Stimulated activated naive CD8-positive, alpha-beta T cell treated with anti-CD3 and anti-CD28 coated beads, Interleukin-15, Interleukin-2, amounts not matched to agents 100 ng/mL and 50 ng/mL, for 24 hours (primary cell): ENCODE measurements at regions not wholly inside any gene's neighbourhood (a gene's known extent, or its start where the extent isn't known, plus 50 kb on each side); places are given as distances from the start of the nearest gene placed in this dataset.
A peak's percentile ranks its signal among the peaks of the same experiment; 100 is the strongest.
"Not testable (repeated sequence)": the region's sequence is repeated elsewhere in the genome, so short reads cannot be mapped to it uniquely, and the experiment has no call there.

Experiments
- H3K27ac Mint-ChIP-seq: one replicate; pipeline ENCODE4 v1.8.0; 2021; ENCODE audit warnings: mild to moderate bottlenecking, mixed read lengths
- H3K27me3 Mint-ChIP-seq: one replicate; pipeline ENCODE4 v1.8.0; 2021; ENCODE audit warnings: mixed read lengths
- H3K36me3 Mint-ChIP-seq: one replicate; pipeline ENCODE4 v1.8.0; 2021; ENCODE audit warnings: low read depth, mixed read lengths
- H3K4me1 Mint-ChIP-seq: one replicate; pipeline ENCODE4 v1.8.0; 2021; ENCODE audit warnings: low read depth, mixed read lengths
- H3K4me3 Mint-ChIP-seq: one replicate; pipeline ENCODE4 v1.8.0; 2021; ENCODE audit warnings: mild to moderate bottlenecking, mixed read lengths
- H3K9me3 Mint-ChIP-seq: one replicate; pipeline ENCODE4 v1.8.0; 2021; ENCODE audit warnings: mixed read lengths

DNA sequence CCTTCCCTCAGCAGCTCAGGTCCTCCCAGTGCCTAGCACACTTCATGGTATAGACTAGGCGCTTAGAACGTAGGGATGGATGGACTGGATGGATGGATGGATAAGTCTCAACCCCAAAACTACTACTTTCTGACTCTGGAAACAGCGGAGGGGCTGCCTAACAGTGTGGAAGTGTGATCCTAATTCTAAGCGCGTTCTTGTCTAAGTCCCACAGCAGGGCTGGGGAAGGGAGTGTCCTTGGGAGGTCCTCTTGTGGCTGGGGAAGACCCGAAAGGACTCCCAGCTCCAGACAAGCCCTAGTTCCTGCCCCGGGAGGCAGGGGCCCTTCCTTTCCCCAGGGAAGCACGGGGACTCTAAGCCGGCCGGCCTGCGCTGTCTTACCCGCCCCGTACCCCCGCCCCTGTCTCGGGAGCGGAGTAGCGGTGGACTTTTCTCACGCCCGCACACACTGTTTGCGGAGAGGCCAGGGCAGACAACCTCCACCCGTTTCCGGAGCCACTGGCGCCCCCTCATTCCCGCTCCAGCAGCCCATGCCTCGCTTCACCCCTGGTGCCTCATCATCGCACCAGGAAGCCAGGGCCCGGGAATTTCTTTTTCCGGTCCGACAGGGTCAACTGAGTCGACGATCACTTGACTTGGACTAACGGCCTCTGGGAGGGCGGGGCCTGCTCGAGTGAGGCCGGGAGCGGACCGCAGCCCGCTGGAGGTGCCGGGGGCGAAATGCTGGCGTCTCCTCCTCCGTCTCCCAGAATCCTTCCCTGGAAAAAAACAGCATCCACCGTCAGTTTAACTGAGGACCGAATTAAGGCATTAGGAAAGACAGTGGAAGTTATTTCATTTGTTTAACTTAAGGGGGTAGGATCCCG is 133.3 kb downstream of the TBC1D2B start:
- Mint-ChIP-seq H3K27me3 (no peaks in the 10 kb centered on the region), H3K9me3 (no peaks in the 10 kb centered on the region), H3K4me3 (peak overlapping the region; percentile 68), H3K4me1 (peaks cover 15% of the 10 kb centered on the region), H3K27ac (peak overlapping the region; percentile 52), H3K36me3 (no peaks in the 10 kb centered on the region)

DNA sequence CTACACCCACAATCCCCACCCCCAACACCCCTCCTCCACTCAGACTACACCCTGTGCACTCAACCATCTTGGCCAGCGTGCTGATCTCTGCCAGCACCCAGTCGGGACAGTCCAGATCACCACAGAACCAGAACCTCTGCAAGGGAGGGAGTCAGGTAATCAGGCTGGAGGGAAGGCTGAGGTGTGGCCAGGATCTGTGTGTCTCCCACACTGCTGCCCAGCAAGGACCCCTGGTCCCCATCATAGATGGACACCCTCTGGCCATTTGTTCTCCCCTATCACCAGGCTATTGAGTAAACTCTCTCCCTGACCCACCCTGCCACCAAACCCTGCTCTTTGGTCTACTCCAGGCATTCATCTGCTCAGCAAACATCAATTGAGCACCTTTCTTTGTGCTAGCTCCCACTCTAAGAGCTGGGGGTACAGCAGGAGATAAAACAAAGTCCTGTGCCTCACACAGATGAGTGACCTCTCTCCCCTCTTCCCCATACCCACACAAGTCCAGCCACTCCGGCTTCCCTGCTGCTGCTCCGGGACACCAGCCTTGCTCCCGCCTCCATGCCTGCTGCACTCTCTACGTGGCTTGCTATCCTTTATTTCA is 134.8 kb downstream of the TBC1D2B start:
- Mint-ChIP-seq H3K9me3 (no peaks in the 10 kb centered on the region), H3K27me3 (no peaks in the 10 kb centered on the region), H3K4me3 (no peak overlapping the region), H3K27ac (no peak overlapping the region), H3K36me3 (no peaks in the 10 kb centered on the region), H3K4me1 (peaks cover 15% of the 10 kb centered on the region)

DNA sequence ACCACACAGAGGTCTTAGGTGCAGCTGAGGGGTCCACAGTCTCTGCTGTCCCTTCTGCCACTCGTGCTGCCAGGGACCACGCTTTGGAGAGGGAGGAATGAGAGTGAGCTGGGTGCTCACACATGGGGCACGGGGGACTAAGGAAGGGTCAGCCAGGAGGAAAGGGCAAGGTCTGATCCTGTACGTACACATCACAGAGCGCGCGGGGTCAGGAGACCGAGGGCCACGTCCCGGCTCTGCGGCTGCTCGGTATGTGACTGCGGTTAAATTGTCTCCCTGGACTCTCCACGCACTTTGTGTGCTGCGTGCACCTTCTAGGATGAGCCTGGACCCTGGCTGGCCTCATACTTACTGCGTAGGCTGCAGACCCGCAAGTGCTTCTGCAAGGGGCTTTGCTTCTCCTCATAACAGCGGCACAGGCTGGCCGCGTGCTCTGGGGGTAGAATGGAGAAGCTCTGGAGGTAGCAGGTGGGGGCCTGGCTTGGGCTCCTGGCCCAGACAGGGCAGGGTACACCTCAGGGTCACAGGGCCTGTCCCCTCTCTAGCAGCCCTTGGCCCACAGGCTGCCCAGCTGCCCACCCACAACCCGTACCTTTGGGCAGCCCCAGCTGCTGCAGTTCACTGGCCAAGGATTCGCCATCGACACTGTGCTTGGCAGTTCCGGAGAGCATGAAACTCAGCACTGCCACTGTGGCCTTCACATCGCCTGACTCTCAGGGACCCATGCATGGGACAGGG is 136.3 kb downstream of the TBC1D2B start:
- peaks cover 15% of the 10 kb centered on the region for H3K4me1 Mint-ChIP-seq
- H3K4me3 Mint-ChIP-seq, H3K27me3 Mint-ChIP-seq, H3K9me3 Mint-ChIP-seq, H3K27ac Mint-ChIP-seq, H3K36me3 Mint-ChIP-seq: not testable (repeated sequence)

DNA sequence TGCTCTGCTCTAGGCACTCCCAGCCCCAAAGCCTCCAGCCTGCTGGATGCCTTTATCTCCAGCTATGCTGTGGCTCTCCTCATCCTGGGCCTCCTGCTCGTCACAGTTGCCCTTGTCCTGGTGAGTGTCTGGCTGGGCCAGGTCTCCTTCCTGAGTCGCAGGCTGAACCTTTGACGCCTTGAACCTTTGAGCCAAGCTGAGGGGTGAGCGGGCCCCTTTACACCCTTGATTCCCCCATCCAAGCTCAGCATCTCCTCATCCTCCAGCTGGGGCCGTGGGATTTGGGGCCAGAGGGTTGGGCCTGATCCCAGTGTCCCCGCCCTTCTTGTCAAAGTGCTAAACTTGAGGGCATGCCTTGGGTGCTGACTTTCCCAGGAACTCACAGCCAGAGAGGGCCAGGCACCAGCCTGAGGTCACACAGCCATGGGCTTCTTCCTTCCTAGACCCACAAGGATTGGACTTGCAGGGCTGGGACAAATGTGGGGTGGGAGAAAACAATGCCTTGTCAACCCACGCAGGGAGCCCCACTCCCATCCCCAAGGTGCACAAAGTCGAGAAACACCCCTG is 137.0 kb downstream of the TBC1D2B start:
- H3K27me3 Mint-ChIP-seq = no peaks in the 10 kb centered on the region
- peaks cover 15% of the 10 kb centered on the region for H3K4me1 Mint-ChIP-seq
- H3K9me3 Mint-ChIP-seq = no peaks in the 10 kb centered on the region
- H3K27ac Mint-ChIP-seq = no peak overlapping the region
- no peaks in the 10 kb centered on the region for H3K36me3 Mint-ChIP-seq
- H3K4me3 Mint-ChIP-seq = no peak overlapping the region

DNA sequence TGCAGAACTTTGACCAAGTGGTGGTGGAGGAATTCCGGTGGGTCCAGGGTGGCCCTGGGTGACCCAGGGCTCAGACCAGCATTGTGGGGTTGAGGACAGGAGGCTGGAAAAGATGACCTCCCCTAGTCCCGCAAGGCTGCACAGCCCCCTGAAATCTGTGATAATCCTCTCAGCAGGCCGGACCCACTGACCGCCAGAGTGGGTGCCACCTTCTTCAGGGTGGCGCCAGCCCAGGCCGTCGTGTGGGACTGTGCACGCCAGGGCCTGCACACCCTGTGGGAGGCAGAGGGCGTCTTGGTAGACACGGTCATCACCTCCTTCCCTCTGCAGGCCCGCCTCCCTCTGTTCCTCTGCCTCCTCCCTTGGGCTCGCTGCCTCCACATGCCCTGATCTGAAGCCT is 137.7 kb downstream of the TBC1D2B start:
- no peaks in the 10 kb centered on the region for H3K27me3 Mint-ChIP-seq
- no peaks in the 10 kb centered on the region for H3K36me3 Mint-ChIP-seq
- no peak overlapping the region for H3K4me3 Mint-ChIP-seq
- H3K9me3 Mint-ChIP-seq = no peaks in the 10 kb centered on the region
- peaks cover 11% of the 10 kb centered on the region for H3K4me1 Mint-ChIP-seq
- H3K27ac Mint-ChIP-seq = no peak overlapping the region

DNA sequence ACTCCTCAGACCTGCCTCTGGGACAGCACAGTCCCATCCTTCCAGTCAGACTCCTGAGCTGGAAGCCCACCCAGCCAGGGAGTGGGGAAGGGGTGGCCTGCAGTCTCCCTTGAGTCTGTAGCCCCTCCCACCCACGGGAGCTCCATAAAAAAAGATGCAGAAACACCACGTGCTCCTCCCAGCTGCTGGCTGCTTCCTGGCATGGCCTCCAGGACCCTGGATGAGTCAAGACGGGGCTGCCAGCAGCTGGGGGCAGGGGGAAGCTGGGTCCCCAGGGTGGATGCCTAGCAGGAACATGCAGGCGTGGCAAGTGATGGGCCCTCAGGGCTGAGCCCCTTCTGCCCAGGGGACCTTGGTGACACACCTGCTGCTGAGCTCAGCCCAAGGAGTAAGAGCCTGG is 138.5 kb downstream of the TBC1D2B start:
- H3K27ac Mint-ChIP-seq = not testable (repeated sequence)

DNA sequence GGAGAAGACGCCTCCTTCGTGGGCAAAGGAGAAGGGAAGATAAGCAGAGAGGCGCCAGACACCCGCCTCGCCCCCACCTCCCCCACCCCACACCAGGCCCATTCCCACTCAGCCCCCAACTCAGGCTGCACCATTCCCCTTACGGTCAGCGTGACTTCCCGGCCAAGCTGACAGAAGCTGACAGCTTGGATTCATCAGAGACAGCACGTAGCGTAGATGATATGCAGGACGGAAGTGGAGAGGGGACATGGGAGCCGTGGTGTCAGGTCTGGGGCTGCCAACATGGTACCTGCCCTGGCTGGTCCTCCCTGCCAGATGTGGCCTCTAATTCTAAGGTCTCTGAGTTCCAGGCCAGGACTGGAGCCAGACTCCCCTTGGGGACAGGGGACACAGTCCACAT is 139.0 kb downstream of the TBC1D2B start:
- not testable (repeated sequence) for H3K4me1 Mint-ChIP-seq, H3K27me3 Mint-ChIP-seq, H3K27ac Mint-ChIP-seq, H3K4me3 Mint-ChIP-seq, H3K9me3 Mint-ChIP-seq, H3K36me3 Mint-ChIP-seq

More for the DNA sequence above, 138.5 kb downstream of the TBC1D2B start:
- H3K36me3 Mint-ChIP-seq, H3K4me3 Mint-ChIP-seq, H3K4me1 Mint-ChIP-seq, H3K27me3 Mint-ChIP-seq, H3K9me3 Mint-ChIP-seq: not testable (repeated sequence)

DNA sequence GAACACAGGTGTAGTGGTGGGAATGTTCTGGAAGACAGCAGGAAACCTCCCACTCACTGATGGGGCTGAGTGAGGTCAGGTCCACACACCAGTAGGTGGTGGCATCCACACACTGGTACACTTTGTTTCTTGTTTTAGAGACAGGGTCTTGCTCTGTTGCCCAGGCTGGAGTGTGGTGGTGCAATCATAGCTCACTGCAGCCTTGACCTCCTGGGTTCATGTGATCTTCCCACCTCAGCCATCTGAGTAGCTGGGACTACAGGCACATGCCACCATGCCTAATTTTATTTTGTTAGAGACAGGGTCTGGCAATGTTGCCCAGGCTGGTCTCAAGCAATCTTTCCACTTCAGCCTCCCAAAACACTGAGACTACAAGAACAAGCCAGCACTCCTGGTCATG is 140.9 kb downstream of the TBC1D2B start:
- not testable (repeated sequence) for H3K9me3 Mint-ChIP-seq, H3K27ac Mint-ChIP-seq, H3K4me1 Mint-ChIP-seq, H3K27me3 Mint-ChIP-seq, H3K36me3 Mint-ChIP-seq, H3K4me3 Mint-ChIP-seq

DNA sequence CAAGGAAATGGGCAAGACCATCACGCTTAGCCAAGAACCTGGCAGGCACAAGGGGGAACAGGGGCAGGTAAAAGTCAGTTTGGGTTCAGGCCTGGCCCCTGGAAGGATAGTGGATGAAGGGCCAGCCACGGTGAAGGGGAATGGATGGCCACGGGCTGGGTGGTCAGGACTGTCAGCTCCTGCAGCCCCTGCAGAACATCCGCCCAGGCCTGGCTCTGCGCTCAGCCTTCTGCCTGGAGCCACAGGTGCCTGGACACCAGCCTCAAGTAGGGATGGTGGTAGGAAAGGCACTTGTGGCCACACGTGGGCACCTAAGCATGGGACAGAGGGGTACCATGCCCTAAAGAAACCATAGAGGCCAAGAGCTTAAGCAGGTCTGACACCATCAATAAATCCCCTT is 143.0 kb downstream of the TBC1D2B start:
- not testable (repeated sequence) for H3K27ac Mint-ChIP-seq

DNA sequence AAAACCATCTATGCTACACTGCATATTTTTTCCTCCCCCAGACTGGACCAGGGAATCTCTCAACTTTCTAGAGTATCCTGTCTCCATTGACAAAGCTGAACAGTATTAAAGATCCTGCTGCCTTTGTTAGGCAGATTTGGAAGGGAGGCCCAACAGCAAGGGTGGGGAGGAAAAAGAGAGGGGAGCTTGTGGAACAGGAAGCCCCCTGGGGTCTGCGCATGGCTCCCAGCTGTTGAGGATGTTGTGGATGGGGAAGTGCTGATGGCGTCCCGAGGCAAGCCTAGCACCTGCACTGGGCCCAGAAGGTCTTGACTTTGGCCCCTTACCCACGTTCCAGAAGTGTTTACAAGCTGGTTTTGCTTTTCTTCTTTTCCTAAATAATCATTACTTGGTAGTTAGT is 146.6 kb downstream of the TBC1D2B start:
- not testable (repeated sequence) for H3K4me3 Mint-ChIP-seq, H3K27ac Mint-ChIP-seq, H3K9me3 Mint-ChIP-seq, H3K36me3 Mint-ChIP-seq, H3K27me3 Mint-ChIP-seq, H3K4me1 Mint-ChIP-seq

More for the DNA sequence above, 143.0 kb downstream of the TBC1D2B start:
- not testable (repeated sequence) for H3K4me3 Mint-ChIP-seq, H3K4me1 Mint-ChIP-seq, H3K27me3 Mint-ChIP-seq, H3K36me3 Mint-ChIP-seq, H3K9me3 Mint-ChIP-seq

DNA sequence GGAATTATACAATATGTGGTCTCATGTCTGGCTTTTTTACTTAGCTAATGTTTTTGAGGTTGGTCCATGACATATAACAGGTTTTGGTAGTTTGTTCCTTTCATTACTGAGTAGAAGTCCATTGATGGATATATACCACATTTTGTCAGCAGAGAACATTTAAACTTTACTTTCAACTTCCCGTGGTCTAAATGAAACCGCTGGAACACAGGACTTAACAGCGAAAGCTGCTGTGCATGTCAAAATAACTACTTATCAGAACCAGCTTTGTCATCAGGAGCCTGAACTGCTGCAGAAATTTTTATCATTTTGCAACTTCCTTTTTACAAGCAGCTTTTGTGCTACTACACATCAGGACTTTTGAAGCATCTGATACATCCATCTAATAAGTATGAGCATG is 147.0 kb downstream of the TBC1D2B start:
- H3K27ac Mint-ChIP-seq, H3K9me3 Mint-ChIP-seq, H3K4me1 Mint-ChIP-seq, H3K4me3 Mint-ChIP-seq, H3K36me3 Mint-ChIP-seq, H3K27me3 Mint-ChIP-seq: not testable (repeated sequence)

DNA sequence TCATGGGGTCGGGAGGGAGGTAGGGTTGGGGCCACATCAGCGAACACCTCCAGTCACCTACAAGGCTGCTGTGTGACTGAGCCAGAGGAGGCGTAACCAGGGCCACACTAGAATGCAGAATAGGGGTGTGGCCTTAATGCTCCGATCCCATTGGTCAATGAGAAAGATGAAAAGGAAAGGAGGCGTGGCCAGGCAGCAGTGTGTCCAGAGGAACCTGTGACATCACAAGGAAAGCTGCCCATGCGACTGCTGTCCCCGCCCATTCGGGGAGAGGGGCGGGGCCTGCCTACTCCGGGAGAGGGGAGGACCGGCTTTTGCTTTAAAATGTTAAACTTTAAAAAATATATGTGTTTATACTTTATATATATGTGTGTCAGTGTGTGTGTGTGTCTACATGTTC is 150.7 kb downstream of the TBC1D2B start:
- not testable (repeated sequence) for H3K36me3 Mint-ChIP-seq, H3K27me3 Mint-ChIP-seq, H3K4me1 Mint-ChIP-seq, H3K9me3 Mint-ChIP-seq, H3K4me3 Mint-ChIP-seq, H3K27ac Mint-ChIP-seq

DNA sequence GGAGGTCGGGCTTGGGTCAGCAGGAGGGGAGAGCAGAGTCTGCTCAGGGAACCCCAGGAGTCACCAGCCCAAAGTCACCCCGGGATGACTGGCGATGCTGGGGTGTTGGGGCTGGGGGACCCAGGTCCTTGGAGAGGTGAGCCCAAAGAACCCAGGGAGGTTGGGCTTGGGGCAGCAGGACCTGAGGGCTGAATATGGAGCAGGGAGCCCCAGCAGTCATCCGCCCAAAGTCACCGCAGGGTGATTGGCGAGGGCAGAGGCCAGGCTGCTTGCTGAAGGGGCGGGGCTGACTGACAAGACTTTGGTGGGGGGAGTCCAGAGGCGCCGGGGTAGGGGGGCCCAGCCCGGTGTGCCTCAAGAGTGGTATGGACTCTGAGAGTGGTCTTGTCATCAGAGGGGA is 151.2 kb downstream of the TBC1D2B start:
- H3K9me3 Mint-ChIP-seq, H3K4me1 Mint-ChIP-seq, H3K27me3 Mint-ChIP-seq, H3K27ac Mint-ChIP-seq, H3K4me3 Mint-ChIP-seq, H3K36me3 Mint-ChIP-seq: not testable (repeated sequence)

DNA sequence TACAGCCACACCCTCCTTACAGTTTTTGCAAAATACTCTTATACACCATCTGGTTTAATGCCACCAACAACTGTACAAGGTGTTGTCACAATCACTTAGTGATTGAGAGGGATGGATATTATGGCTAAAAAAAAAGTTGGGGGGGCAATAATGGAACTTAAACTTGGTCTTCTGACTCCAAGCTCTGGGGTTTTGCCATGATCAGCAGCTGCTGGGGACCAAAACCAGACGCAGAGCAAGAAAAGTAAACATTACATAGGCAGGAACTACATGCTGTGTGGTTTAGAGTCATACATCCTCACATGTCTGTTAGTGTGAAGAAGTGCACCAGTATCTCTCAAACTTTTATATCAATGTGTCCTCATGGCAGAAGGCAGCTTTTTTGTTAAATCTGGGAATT is 152.4 kb downstream of the TBC1D2B start:
- H3K36me3 Mint-ChIP-seq, H3K27me3 Mint-ChIP-seq, H3K27ac Mint-ChIP-seq, H3K9me3 Mint-ChIP-seq, H3K4me3 Mint-ChIP-seq, H3K4me1 Mint-ChIP-seq: not testable (repeated sequence)

DNA sequence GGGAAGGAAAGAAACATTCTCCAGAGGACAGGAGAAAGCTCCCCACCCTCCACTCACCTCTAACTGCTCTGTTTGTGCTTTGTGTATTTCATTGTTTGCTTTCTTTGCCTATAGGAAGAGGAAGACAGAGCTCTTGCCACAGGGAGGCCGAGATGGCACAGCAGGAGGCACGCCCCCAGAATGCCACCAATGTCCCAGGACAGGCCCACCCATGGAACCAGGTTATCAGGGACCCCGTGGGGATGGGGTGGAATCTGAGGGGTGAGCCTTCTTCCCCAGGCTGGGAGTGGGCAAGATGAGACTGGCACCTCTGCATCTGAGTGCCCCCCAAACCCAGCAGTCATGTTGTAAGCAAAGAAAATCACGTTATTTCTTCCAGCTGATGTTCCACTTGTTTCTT is 155.8 kb downstream of the TBC1D2B start:
- no peak overlapping the region for H3K4me3 Mint-ChIP-seq
- H3K4me1 Mint-ChIP-seq = no peaks in the 10 kb centered on the region
- H3K27ac Mint-ChIP-seq = no peak overlapping the region
- H3K36me3 Mint-ChIP-seq = no peaks in the 10 kb centered on the region
- peaks cover 10% of the 10 kb centered on the region for H3K27me3 Mint-ChIP-seq
- H3K9me3 Mint-ChIP-seq = no peaks in the 10 kb centered on the region
